Fibroblast of the conjunctiva (primary cell): ENCODE measurements at regions not wholly inside any gene's neighbourhood (a gene's known extent, or its start where the extent isn't known, plus 50 kb on each side); places are given as distances from the start of the nearest gene placed in this dataset.

Source experiments
- DNase-seq: peaks from one replicate; pipeline ENCODE4 v3.0.0-alpha.2; 2010; ENCODE audit warnings: low read depth

DNA sequence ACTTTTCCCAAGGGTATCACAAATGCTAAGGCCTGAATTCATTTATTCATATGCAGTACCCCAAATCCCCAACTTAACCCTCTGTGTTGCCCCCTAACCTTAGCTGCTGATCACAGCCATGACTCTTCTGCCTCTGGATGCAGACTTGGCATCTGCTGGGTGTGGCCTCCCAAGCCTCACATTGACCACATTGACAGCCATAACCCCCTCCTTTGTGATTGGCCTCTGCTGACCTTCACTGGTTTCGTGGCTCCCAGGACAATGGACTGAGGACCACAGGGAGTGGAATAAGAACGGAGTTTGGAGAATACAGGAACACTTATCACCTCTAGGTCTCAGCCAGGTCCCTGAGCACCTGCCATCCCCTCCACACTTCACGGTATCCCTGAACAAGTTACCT is 123.6 kb upstream of the CPEB2 start:
- no peak for DNase-seq

DNA sequence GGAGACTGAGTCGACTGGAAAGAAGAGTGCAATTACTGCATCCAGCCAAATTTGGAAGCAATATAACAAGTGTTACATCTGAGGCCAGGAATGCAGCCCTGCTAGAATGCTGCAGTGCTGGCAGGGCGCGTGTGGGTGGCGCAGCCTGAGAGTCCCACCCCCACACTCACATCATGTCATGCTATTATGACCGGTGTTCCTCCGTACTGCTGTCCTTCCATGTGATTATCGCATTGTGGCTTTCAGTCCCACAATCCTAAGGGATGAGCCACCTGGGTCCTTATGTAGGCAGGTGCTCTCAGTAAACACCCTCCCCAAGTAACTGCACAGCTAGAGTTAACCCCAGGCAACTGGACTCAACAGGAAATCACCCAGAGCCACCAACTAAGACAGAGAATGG is 122.6 kb upstream of the CPEB2 start:
- DNase-seq: no peak

DNA sequence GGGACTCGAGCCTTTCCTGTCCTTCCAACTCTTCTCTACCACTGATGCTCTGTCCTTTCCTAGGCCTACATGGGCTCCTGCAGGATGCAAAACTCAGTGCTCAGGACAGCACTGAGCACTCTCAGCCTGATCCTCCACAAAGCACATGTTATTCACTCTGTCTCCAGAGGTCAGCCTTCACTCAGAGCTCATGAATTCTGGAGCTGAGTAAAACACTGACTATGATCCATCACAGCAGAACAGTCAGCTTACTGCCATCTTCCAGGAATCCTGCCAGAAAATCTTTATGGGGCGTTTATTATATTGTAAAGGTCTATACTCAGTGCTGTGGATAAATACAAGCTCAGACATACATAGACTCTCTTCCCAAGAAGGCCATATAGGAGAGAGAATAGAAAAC is 121.5 kb upstream of the CPEB2 start:
- DNase-seq: no peak

DNA sequence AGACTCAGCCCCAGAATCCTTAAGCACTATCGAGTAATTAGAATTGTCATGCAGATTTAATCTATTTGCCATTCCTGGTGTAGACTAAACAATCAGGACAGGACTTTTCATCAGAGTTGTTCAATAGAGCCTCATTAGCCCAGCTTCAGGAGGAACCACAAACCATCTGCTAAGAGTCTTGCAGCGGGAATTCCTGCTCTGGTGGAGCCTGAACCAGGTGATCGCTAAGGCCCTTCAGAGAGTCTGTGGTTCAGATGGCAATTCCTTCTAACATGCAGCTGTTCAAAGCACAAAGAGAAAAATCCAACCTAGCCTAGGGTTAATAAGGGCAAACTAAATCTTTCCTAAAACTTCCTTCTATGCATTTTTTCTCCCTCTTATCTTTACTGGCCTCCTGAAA is 119.1 kb upstream of the CPEB2 start:
- no peak for DNase-seq

DNA sequence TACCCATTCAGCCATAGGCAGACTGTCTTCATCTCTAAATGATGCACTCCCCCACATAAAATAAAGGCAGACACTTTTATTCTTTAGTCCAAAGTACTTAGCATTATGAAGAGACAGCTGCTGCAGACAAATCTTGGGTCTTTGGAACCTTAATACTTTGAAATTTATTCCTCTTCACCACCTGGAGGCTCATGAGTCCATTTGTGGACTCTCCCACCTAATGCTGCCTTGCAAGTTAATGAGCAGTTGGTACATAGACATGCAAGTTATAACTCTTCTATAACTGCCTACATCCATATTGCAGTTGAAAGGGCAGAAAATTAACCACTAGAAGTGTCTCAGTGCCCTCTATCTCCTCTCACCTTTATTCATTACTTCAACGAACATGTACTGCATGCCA is 118.6 kb upstream of the CPEB2 start:
- DNase-seq: no peak

DNA sequence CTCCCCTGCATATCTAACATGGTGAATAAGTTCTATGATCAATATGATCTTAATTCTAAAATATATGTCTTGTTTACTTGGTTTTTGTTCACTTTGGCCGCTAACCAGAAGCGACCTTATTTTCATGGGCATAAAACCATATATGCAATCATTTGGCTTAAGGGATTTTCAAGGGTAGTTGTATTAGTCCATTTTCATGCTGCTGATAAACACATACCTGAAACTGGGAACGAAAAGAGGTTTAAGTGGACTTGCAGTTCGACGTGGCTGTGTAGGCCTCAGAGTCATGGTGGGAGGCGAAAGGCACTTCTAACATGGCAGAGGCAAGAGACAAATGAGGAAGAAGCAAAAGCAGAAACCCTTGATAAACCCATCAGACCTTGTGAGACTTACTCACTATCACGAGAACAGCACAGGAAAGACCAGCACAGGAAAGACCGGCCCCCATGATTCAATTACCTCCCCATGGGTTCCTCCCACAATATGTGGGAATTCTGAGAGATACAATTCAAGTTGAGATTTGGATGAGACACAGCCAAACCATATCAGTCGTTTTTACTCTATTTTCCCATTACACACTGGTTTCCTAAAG is 114.3 kb upstream of the CPEB2 start:
- no peak for DNase-seq

DNA sequence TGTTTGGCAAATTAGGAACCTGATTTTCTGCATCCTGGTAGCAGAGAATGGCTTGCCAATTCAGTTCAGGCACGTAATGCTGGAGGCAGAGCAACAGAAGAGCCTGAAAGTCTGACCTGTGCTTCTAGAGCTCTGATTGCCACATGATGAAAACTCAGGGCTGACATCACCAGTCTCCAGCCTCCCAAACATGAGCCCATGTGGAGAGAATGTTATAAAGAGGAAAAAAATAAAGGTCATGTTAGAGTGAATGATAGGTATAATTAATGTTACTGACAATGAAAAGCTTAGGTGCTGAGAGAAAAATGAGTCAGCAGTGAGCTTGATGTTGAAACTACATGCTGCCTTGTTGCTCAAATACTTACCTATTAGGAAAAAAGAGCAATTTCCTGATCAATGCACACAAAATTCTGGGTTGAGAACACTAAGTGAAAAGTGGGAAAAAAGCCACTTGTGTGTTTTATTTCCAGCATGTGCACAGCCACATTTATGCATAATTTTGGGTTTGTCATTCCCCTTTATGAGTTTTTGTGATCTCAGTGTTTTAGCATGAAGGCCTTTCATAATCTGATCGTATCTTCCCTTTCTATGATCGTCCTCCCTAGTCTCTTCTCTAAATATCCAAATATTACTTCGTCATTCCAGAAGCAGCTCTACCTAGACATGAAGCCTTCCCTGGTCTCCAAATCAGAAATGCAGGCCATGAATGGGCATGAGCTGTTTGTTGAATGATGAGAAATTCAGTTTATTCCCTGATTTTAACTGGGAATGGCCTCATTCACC is 113.3 kb upstream of the CPEB2 start:
- DNase-seq: no peak

DNA sequence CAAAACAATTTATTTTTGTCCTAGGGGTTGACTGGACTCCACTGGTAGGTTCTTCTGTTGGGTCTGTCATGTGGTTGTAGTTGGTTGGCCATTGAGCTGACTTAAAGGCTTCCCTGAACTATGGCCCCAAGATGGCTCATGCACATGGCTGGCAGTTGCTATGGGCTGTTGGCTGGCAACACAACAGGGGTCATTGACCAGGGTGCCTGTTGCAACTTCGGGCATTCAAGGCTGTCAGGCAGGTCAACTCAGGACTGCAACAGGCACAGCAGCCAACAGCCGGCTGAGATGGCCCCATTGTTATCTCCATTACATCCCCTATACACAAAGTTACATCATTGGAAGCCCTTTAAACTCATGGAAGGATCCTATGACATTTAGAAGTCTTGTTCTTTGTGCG is 109.7 kb upstream of the CPEB2 start:
- no peak for DNase-seq

DNA sequence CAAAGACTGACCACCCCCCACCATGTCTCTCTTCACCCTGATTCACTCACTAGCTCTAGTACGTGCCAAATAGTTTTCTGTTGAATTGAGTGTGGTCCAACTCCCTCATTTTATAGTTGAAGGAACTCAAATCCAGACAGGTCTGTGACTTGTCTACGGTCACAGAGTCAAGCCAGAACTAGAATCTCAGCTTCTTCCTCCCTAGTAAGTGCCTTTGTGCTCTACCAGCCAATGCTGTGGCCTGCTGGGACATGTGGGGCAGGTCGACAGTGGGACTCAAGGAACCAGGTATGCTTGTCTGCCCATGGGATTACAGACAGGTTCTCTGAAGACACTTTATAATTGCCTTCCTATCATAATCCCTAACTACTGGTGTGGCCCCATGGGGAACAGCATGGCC is 108.6 kb upstream of the CPEB2 start:
- DNase-seq: no peak

DNA sequence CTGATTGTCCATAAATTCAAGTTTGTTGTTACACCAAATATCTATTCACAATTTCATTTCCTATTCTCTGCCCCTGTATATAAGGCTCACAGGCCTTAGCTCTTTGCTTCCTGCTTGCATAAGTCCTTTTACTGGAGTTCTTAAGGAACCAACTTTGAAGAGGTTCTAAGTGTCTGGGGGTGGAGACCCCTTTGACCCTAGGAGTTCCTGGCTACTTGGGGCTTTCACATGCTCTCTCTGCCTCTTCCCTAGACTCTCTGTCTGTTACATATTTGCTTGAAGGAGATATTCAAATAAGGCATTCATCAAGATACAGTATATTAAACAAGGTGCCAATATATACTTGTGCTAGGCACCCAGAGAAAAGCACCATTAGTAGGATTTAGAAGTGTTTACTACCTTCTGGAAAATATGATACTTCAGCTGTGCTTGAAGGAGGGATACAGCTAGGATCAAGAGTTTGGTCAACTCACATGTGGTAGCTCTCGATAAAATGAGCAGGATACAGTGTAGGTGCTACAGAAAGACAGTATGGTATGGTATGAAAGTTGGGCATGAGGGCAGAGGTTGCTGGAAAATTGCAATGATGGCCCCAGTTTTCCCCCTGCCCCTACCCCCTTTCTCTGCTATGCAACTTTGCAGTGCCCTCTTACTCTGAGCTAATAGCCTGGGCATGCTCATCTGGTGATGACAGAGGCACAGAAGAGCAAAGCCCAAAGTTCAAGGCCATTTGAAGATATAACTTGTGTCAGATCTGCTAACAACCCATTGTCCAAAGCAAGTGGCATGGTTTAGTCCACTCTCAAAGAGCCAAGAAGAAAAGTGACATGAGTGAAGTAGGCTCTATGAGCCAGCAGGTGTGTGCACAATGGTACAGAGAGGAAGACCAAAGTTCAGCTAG is 107.6 kb upstream of the CPEB2 start:
- DNase-seq: no peak

DNA sequence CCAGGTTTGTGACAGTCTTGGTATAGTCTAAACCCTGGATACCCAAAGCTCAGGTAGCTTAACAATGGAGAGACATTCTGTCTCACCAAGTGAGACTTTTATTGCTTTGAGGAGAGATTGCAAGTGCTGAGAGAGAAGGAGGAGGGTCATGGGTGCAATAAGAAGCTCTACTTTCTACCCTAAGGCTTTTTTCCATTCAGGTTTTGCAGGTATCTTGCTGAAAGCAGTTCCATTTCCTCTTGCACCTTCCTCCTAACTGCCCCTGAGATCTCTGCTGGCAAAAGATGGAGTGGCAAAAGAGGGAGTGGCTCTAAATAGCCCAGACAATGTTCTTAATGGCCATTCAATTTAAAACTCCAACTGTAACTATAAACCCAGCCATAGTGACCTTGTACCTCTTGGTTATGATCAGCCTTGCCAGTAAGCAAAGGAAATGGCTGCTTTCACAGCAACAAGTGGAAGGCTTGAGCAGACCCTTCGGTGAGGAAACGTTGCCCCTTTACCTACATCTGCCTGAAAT is 105.6 kb upstream of the CPEB2 start:
- DNase-seq: no peak

DNA sequence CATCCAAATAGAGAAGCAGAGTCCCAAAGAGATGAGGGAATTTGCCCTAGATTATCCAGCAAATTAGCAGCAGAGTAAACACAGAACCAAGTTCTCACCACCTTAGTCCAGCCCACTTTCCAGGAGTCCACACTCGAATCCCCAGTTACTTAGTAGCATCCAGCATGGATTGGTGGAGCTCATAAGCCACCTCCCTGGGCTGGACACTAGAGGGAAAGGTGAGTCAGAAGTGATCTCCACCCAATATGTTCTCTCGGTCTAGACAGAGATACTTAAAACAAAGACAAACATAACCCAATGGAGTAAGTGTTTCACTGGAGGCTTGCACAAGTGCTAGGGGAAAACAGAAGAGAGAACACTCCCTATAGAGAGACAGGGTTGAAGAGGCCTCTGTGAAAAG is 105.1 kb upstream of the CPEB2 start:
- no peak for DNase-seq

DNA sequence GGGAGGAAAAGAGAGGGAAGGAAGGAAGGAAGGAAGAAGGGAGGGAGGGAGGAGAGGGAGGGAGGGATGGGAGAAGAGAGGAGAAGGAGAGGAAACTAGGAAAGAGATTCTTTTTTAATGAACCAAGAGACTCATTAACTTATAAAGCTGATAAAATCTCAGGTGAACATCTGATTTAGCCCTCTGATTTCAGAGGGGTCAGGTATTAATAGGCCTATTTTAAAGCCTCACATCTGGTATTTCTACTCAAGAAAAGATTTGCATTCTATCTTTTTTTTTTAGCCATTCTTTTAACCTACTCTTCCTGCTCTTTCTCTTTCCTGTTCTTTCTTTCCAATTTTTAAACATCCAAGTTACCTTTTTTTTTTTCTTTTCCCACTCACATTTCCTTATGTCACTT is 103.3 kb upstream of the CPEB2 start:
- DNase-seq: no peak

DNA sequence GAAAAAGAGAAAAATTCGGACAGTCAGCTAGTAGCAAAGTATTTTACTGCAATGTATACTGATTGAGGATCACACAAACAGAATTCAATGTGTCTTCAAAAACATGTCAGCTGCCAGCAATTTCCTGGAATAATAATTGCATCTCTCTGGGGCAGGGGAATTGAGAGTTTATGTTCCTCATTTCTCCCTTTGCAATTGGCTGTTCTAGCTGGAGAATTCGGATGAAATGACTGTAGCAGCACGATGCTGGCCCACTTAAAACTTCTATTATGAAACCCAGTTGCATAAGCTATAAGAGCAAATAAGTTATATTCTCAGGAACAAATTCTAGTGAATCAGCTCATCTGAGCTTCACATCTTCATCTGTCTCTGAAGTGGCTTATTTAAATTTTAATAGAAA is 99.9 kb upstream of the CPEB2 start:
- no peak for DNase-seq

DNA sequence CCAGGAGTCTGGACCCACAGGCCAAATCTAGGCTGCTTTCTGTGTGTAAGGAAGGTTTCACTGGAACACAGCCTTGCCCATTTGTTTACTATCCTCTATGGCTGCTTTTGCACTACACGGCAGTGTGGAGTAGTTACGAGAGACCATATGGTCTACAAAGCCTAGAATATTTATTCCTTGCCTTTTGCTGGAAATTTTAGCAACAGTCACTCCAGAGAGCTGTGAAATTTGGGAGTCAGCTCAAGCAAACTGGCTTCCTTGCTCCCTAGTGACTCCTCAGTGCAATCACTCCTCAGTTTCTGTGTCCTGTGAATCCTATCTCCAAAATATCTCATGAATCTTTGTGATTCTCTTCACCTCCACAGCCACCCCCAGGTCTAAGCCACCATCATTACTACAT is 99.0 kb upstream of the CPEB2 start:
- DNase-seq: no peak

DNA sequence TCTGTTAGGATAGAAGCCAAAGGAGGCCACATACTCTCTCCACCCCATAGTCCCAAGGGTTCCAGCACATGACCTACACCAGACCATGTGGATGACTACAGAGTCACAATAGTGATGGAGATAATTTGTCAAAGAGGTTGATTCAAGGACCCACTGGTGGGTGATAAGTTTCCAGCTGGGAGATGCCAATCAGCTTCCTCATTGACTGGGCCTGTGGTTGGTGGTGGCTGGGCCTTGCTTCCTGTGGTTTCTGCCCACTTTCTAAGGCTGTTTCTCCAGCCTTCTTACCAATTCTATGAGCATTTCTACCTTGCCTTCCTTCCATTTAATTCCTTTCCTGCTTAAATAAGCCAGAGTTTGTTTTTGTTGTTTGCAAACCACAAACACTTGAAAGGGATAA is 95.5 kb upstream of the CPEB2 start:
- no peak for DNase-seq

DNA sequence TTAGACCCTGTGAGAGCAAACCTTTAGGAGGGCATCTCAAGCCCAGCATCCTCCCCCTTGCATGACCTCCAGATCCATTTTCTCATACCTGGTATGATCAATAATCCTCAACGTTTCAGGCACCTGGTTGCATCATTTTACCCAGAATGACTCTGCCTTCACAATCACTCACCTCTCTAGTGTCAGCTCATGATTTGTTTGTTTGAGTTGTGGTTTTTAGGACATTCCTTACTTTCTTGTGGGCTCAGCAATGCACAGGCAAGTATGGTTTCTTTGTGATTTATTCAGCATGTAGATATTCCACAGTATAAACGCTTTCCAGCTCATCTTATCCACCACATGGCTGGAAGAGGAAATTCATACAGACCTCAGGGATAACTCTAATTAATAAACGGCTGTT is 93.6 kb upstream of the CPEB2 start:
- DNase-seq: no peak

DNA sequence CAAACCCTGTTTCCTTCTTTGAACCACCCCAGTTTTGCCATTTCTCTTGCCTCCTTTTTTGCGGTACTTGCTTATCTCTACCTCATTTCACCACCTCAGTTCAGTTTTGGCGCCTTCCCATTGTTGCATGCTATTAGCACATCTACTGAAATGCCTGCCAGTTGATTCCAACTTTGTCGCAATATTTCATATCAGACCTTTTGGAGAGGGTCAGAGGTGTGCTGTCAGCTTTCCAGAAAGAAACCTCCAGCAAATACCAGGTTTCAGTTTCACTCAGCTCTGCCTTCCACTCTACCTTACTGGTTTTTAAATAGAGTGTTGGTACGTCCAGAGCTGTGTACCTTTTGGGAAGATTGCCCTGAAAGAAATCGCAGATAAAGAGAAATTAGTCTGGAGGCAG is 91.9 kb upstream of the CPEB2 start:
- DNase-seq: no peak

DNA sequence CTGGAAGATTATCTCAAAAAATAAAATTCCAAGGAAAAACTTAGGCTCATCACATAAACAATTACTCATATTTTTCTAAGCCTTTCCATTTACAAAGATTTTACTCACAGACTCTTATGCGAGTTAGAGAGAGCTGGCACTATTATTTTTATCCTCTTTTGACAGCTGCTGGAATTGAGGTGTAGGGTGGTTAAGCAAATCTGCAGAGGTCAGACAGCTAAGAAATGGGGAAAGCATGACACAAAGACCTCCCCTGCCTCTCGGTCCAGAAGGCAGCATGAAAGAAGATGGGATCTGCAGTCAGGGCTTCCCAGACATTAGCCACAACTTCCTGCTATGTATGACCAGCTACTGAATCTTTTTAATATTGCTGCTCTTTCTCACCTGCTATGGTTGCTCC is 89.9 kb upstream of the CPEB2 start:
- no peak for DNase-seq

DNA sequence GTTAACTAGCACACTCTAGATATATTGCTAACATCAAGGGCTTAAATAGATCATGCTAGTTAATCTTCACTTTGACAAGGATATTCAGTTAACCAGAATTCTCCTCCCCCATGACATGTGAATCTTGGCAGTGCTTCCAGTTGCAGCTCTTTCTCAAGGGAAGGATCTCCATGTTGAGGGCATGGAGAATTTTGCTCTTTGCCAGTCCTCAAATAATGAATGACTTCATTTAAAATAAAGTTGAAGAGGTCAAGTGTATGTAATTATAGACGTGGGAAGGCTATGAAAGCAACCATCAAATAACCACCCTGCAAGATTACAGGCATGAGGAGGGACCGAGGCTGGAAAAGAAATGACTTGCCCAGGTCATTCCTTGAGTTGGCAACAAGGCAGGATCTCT is 87.3 kb upstream of the CPEB2 start:
- no peak for DNase-seq

DNA sequence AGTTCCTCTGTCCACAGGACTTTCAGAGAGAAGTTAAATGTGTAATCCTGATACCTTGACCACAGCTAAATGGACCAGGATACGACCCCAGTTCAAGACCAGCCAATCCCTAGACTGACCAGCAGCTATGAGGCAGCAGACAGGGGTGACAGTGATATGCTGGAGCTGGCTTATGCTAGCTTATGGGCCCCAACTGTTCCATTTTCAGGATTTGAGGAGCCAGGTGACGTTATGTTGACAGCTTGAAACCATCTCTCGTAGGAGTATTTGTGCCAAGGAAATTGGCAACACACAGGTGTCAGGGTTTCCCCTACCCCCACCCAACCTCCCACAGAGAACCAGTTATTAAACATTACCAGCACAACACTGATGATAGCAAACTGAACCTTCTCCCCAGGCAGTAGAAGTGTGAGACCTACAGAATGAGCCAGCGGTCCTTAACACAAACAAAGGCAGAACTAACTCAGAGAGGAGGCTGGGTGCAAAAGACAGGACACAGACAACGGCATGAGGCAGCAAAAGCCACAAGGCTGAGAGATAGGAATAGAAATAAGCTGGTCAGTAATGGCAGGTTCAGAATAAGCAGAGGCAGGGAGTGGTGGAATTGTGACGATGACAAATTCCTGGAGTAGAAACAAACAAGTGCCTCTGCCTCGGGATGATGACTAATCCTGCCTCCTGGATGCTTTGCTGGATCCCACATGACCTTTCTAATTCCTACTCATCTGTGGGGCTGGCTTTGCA is 85.6 kb upstream of the CPEB2 start:
- no peak for DNase-seq

DNA sequence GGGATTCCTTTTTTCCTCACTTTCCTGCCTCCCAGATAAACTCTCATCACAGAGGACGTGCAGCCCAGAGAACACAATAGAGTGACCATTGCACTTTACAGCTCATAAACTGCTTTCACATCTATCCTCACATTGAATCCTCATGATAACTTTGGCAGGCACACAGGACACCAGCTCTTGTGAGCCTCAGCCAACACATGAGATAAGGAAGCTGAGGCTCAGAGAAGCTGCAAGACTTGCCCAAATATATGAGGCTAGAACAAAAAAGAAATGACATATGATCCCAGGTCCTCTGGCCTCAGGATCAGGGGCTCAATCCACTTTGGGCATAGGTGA is 85.0 kb upstream of the CPEB2 start:
- no peak for DNase-seq
